Mucosa of gallbladder (tissue), 1 donor: ENCODE measurements at regions not wholly inside any gene's neighbourhood (a gene's known extent, or its start where the extent isn't known, plus 50 kb on each side); places are given as distances from the start of the nearest gene placed in this dataset.
"Not testable (repeated sequence)": the region's sequence is repeated elsewhere in the genome, so short reads cannot be mapped to it uniquely, and the experiment has no call there.

ENCODE experiments used
- DNase-seq: peaks from one replicate; pipeline ENCODE4 v3.0.0-alpha.2; 2020; ENCODE audit warnings: low spot score
- donor health status: DM: no; HTN: no; CAD: no.

DNA sequence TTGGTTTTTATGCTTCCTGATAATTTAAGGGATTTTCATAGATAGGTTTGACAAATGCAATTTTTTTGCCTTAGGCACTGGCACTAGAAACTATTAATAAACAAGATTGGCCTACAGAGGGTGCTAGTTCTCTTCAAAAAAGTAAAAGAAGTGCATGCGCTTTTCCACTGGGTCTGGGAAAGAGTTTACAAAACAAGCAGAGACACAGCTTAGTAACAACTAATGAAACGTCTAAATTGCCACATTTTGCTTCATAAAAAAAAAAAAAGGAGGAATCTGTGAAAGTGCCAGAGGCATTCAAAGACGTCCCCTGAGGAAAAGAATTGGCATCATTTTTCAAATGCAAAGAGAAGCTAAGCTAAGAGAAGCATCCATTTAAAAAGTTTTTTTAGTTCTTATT lies 58.3 kb upstream of the EEA1 start:
- DNase-seq, result peak; percentile 28

DNA sequence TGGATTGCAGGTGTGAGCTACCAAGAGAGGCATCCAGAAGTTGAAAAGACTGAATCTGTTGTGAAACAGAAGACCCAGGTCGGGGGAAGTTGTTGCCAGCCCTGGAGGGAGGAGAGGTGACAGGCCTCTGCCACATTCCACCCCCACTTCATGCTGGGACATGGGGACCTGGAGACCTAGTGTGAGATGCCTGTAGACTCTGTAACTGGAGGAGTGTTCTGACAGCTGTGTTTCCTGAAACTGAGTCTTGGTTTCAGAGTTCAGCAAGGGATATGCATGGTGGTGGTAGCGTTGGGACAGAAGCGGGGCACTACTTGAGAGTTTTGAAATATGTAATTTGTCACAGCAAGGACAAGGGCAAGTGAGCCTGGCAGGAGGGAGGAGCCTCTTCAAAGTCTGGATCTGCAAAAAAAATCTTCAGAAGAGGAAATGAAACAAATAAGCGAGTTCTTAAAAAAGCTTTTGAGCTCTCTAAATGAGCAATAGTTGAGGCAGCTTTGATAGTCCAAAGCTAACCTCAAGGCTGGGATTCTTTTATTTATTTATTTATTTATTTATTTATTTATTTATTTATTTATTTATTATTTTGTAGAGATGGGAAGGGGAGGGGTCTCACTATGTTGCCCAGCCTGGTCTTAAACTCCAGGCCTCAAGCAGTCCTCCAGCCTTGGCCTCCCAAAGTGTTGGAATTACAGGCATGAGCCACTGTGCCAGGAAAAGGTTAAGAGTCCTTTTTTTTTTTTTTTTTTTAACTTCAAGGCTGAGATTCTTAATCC lies 58.9 kb upstream of the EEA1 start:
- DNase-seq, result no peak

DNA sequence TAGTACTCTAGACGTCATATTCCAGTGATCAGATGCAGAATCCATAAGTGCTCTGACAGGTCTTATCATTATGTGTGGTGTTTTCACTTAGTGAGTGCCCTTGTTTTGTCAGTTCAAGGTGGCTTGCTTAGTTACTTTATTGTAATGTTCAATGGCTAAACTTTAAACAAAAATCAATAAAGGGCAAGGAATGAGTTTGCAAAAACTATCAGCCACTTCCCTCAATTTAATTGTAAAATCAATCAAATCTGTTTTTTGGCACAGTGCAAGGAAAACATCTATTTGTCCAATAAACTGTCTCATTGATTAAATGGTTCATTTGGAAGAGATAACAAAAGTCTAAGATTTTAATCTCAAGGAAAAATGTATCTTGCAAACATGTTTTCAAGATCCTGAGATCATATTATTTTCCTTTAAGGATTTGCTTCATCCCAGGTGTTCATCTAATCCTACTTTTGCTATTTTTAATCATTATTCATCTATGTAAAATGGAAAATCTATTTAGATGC lies 59.6 kb upstream of the EEA1 start:
- peak; percentile 27 for DNase-seq

DNA sequence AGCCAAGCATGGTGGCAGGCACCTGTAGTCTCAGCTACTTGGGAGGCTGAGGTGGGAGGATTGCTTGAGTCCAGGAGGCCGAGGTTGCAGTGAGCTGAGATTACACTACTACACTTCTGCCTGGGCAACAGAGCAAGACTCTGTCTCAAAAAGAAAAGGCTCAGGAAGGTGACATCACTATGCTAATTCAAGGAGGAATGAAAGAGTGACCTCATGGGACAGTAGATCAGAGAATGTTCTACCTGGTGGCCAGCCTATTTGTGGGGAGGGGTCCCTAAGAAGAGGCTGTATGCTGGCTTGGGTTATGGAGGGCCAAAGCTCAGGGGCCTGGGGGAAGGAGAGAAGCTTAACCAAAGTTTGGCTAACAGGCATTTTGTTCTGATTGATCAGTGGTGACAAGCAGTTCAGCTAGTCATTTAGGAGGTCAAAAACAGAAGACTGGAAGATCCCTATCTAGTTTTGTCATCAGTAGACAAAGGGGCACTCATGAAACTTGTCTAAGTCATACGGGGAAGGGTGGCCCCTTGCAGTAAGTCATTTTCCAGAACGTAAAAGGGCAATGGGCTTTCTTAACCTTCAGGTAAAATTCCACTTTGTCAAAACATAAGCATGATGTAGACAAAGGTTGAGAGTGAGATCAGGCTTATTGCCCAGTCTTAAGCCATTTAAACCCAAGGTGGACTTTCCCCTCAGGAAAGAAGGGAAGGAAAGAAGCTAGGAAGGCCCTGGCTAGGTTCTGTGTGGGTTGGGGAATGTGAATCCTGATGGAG lies 60.8 kb upstream of the EEA1 start:
- no peak for DNase-seq

DNA sequence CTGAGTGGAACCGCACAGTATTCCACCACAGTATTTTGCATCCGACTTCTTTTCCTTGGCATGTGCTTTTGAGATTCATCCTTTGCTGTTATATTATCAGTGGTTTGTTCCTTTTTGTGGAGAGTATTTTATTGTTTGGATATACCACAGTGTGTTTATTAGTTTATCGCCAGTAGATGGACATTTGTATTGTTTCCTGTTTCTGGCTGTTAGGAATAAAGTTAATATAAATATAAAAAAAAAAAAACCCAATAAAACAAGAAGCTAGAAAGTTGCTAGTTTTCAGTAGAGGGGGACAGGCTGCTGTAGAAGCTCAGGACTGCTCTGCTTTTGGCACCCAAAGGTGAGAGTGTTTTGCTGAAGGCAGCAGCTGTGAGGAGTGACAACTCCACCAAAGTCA lies 62.0 kb upstream of the EEA1 start:
- no peak for DNase-seq

DNA sequence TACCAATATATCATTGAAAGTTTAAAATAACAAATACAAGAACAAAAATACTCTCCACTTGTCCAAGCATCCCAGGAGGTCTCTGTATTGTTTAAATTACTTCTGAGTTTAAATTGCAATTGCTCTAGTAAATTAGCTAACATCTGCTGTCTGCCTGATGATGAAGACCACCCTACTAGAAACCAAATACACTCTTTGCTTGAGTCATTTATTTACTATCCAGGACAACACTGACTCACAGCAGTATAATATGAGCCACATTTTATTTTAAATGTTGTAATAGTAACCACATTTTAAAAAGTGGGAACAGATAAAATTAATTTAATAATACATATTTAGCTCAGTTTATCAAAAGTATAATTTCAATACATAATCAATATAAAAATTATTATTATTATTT lies 62.9 kb upstream of the EEA1 start:
- DNase-seq, result no peak

DNA sequence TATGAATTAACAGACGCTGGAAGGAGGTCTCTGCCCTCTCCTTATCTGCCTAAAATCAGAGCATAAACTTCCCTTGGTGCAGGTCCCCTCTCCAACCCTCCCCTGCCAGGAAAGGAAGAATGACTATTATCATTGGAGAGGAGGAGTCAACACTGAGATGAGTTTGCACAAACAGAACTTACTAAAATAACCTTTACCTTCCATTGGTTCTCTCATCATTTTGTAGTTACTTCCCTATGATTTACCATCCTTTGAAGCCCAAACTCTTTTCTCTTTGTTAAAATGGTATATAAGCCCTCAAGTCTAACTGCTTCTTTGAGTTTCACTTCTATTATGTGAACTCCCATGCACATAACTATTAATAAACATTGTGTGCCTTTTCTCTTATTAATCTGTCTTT lies 64.2 kb upstream of the EEA1 start:
- DNase-seq, result no peak

DNA sequence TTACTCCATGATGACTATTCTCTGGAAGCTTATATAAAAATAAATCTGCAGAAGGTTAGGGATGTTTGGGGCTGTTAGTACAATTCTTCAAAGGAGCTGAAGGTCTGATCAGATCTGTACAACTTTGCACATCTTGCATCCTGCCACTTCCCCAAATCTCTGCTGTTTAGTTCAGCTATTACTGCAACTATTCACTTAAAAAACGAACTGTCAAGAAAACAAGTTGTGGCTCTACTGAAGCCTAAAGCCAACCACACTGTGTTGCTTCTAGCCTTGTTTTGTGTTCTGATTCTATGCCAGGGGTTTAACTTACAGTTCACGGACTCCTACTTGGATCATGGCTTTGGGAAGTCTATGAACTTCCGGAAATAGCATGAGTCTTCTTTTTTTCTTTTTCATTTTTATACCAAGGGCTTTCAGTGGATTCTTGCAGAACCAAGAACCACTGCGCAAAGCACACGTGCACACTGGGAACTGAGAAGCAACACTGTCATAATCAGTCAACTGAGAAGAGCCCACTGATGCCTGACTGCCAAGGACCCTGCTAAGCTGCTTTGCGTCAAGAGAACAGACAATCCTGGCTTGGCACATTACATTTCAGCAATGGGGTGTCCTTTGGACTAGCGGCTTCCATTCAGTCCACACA lies 66.3 kb upstream of the EEA1 start:
- DNase-seq, result no peak

DNA sequence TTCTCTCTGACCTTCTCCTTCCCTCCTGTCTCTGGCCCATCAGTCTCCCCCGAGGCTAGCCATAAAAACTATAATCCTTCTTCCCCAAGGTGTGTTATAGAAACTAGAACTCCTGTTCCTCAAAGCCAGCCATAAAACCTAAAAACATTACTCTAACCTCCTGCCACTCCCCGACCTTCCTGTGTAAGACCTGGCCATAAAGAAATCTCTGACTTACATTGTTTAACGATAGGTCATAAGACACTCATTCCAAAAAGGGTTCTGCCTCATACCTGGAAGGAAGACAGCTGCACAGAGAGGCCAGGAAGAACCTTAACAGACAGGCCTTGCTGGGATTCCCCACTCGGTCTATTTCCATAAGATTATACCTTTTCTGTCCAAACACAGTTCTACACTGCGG lies 70.9 kb upstream of the EEA1 start:
- no peak for DNase-seq

DNA sequence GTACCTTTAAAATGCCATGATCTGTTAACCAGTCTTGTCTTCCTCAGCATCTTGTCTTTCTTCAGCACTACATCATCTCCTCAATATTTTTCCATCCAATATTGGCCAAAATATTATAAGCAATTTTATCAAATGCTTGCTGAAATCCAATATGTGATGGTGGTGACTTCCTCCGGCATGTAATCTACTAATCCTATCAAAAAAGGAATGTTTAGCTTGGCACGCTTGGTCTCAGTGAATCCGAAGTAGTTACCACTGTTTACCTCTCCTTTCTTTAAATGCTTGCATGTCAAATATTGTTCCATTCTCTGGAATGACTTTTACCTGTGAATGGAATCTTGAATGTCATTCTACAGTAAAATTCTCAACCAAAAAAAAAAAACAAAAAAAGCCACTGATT lies 72.3 kb upstream of the EEA1 start:
- no peak for DNase-seq

DNA sequence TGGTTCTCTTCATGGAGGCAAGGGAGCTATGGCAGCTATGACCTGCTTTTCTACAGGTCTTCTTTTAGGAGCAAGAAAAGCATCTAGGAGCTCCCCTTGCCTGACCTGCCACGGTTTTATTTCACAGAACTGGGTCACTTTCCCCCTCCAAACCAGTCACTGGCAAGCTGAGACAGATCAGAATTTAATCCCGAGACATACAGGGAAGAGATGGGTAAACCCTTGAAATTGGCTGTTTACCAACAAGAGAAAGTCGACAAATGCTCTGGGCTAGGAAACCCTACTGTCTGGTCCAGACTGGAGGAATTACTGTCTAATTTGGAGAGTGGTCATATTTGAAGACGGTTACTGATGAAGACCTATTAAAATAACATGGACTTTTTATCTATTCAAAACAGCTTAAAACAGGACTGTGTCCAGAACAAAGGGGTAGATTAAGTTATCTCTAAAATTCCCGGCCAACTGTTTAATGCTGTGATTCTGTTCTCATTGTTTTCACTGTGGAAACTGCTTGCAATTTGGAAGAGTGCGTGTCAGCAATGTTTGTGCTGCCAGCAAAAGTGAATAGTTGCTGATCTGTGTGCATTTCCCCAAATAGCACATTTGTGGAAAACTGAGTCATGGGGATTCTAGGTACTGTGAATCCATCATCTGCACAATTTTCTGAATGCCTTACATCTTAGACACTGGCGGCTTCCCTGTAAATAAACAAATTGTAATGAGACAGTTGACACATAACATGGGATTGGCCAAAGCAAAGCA lies 73.4 kb upstream of the EEA1 start:
- DNase-seq, result peak; percentile 32

DNA sequence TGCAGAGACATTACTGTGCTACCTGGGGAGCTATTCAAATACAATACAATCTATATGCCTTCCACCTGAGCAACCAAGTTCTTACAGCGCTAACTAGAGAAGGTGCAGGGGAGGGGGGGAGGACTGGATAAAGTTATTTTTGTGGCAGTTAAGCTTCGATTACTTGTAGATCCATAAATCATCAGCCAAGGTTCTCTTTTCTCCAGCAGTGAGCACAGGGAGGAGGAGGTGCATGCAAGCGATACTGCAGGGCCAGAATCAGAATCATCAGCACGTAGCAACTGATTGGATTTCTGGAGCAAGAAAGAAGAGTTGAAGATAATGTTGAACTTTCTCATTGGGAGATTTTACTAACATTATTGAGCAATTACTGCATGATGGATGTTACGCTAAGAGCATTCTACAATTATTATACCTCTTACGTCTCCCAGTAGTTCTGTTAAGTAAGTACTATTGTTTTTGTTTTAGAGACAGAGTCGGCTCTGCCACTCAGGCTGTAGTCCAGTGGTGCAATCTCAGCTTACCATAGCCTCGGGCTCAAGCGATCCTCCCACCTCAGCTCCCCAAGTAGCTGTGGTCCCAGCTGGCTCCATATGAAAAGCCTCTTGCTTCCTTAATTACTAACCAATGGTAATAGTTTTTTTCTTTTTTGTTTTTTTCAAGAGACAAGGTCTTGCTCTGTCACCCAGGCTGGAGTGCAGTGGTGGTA lies 74.6 kb upstream of the EEA1 start:
- peak; percentile 38 for DNase-seq

DNA sequence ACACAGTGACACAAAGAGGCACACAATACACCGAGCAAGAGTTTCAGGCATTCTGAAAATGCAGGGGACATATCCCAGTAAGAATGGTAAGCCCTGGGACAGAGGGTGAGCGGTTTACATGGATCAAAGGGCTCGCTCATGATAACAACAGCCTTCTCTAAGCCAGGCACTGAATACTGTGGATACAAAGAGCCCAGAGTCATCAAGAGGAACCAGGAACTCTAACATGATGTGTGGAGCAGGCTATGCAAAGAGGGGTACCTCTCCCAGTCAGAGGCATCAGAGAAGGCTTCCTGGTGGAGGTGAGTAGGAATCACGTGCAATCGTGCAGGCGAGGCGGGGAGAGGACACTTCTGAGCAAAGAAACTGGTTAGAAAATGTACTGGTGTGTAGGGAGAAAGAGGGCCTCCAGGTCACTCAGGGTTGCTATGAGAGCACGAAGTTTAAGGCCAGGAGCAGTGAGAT lies 76.9 kb upstream of the EEA1 start:
- no peak for DNase-seq

DNA sequence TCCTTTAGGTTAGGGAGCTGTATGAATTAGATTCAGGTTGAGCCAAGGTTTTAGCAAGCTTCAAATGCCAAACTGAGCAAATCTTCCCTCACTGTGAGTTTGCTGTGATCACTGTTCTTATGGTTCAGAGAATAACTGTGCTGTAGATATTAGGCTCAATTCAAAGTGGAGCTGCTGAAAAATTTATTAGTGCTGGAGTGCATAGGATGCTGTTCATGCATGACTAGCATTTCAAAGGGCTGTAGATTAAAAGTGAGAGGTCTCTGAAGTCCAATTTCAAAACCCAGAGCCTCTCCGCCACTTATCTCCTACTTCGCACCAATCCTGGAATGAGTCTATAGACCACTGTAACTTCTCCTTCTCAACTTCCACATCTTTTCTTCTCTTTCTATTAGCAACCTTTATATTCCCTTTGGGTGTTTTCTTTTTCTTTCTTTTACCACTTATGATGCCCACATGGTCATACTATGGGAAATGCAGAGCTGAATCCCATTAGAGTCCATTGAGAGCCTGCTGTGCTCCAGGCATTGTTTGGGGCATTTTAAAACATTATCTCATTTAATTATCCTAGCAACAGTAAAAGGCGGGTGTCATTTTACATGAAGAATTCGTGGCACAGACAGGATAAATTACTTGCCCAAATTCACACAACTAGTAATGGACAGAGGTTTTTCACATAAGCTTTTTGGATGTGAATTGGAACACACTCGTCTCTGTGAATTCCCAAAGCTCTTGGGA lies 77.5 kb upstream of the EEA1 start:
- DNase-seq, result no peak

DNA sequence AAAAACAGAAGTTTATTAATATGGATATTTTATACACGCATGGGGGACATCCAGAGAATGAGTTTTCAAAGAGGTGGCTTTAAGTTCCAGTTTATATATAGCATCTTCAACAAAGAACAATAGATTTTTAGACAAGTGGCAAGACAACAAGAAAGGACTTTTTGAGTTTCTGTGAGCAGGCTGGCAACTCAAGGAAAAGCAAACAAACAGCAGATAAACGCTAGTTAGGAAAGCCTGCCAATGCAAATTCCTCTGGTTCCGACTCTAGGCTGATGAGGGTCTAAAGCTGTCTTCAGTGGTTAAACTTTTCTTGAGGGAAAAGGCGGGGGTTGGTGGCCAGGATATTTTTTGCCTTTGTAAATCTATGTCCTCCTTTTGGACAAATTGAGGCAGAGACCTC lies 78.4 kb upstream of the EEA1 start:
- no peak for DNase-seq

DNA sequence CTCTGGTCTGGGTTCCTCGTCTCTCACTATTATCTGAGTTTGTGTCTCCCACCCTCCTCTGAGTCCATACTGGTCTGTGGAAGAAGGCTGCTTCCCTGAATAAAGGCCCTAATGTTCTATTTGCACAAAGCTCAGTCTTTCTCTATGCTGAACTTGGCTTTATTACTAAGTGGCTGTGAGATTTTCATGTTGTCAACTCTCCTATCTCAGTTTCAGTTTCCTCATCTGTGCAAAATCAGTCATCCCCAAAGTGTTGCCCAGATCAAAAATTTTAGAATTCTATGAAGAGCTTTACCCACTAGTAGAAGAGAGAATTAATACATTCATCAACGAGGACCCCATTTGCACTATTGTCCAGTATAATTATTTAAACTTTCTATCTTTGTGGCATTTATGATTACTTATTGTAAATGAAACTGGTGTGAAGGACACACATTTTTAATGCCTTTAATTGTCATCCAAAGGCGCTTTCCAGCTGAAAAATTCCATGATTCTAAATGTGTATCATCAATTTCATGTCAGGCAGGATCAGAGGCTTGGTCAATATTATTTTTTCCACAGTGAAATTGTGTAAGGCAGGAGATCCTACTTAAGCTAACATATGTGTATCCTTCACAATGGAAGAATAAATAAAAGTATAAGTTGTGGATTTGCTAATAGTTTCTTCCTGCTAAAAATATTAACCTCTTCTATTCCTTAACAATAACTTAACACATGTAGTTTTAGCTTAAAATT lies 79.1 kb upstream of the EEA1 start:
- no peak for DNase-seq

DNA sequence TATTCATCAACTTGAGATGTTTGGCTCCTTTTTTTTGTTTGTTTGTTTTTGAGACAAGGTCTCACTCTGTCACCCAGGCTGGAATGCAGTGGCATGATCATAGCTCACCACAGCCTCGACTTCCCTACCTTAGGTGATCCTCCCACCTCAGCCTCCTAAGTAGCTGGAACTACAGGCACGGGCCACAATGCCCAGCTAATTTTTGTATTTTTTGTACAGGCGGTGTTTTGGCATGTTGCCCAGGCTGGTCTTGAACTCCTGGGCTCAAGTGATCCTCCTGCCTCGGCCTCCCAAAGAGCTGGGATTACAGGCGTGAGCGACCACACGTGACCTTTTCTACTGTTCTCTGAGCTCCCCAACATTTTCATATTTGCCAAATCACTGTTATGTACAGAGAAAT lies 79.8 kb upstream of the EEA1 start:
- not testable (repeated sequence) for DNase-seq

DNA sequence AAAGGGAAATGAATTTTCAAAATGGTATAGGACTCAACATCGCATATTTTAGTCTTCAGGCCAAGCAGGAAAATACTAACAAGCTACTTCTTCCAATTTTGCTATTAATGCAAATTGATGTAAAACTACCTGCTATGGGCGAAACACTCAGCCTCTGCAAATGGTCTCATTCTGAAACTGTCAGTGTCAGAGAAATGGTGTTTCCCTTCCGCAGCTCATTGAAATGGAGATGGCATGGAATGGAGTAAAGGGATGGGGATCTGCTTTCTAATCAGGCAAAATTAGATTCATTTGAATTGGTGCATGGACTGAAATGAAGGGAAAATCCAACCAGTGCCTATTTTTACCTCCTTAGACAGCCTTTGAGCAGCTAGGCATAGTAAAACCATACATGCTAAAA lies 80.4 kb upstream of the EEA1 start:
- no peak for DNase-seq

DNA sequence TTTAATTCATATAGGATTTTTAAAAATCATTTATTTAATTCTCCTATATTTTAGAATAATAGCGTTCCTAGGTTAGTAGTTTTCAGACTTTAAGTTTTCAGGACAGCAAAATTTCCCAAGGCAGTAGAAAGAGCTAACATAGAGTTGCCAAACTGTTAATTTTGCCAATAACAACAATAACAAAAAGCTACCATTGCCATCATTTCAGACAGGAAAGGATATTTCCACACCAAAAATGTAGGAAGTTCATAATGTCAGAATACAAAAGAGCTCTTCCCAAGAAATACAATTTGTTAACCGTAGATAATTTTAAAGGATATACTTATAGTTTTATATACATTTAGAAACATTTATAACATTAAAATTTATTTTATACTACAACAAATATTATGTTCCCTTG lies 81.4 kb upstream of the EEA1 start:
- no peak for DNase-seq

DNA sequence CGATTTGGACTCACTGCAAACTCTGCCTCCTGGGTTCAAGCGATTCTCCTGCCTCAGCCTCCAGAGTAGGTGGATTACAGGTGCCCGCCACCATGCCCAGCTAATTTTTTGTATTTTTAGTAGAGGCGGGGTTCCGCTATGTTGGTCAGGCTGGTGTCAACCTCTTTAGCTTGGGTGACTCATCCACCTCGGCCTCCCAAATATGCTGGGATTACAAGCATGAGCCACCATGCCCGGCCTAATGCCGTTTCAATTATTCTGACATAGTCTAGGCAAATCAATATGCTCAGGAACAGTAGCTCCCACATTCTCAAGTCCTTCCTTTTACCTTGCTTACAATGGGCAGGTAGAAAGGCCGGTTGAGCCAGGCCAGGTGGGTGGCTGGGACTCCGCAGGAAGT lies 82.0 kb upstream of the EEA1 start:
- no peak for DNase-seq
